RPMI8226 (cell line): ENCODE measurements at regions not wholly inside any gene's neighbourhood (a gene's known extent, or its start where the extent isn't known, plus 50 kb on each side); places are given as distances from the start of the nearest gene placed in this dataset.
"Not testable (repeated sequence)": the region's sequence is repeated elsewhere in the genome, so short reads cannot be mapped to it uniquely, and the experiment has no call there.

ENCODE experiments used
- DNase-seq: peaks from one replicate; pipeline ENCODE4 v3.0.0-alpha.2; 2015

DNA sequence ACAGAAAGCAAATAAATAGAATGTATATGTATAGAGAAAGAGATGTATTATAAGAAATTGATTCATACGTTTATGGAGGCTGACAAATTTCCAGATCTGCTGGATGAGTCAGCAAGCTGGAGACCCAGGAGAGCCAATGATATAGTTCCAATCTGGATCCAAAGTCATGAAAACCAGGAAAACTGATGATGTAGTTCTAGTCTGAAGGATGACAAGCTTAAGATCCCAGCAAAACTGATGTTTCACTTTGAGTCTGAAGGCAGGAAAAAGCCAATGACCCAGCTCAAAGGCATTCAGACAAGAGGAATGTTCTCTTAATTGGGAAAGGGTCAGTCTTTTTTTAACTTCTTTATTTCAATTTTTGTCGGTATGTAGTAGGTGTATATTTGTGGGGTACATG is 102.6 kb downstream of the LHFPL1 start:
- no peak for DNase-seq

DNA sequence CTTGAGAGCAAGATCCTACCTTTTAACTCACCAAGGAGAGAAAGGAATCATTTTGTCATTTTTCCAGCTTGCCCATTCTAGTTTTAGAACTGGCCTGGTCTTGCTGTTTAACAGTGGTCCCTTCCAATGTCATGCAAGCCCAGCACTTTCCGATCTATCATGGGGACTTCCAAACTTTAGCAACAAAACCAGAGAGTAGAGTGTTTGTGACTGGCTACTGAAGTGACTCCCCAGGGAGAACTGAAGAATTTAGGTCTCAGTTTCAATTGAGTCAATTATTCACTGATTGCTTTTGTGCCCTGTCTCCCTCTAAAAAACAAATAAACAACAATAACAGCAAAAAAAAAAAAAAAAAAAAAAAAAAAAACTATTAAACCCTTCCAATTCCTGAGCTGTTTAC is 108.3 kb downstream of the LHFPL1 start:
- DNase-seq: no peak

DNA sequence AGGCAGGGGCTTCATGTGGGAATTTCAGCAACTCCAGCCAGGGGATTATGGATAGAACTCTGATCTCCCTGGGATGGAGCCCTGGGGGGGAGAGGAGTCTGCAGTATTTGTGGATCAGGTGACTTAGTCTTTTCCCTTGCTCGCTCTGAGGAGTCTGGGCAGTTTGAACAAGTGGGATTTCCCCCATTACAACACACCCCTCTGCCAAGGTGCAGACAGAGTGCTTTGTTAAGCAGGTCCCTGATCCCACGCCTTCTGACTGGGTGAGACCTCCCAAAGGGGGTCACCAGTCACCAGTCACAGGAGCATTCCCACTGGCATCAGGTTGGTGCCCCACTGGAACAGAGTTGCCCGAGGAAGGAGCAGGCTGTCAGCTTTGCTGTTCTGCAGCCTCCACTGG is 123.9 kb downstream of the LHFPL1 start:
- no peak for DNase-seq

DNA sequence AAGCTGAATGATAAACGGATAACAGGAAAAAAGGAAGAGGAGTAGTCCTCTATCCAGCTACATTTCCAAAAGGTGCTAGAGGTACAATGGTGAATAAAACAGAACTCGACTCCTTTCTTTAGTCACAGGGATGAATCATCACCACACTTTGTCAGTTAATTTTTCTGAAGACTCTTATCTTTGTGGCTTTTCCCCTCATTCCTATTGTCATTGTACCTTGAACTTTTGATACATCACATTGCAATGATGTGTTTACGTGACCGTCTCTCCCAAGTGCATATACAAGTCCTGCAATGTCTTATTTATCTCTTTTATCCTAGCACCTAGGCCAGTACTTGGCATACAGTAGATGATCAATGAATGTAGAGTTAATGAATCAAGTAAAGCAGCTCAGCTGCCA is 134.7 kb downstream of the LHFPL1 start:
- no peak for DNase-seq

DNA sequence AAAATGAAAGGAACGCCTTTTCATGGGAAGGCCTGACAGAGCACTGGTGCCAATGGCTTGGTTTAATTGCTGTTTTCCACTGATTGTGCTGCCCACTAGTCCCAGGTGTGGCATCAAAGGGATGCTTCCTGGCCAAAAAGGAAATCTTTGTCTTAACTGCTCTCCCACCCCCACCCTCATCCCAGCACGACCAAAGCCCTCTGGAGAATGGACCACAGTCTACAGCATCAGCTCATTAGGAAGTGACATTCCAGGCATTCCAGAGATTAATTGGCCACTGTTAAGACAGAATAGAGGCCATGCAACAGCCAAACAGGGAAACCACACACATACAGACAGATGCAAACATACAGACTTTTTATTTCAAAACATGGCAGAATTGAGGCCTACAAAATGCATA is 143.2 kb downstream of the LHFPL1 start:
- no peak for DNase-seq

DNA sequence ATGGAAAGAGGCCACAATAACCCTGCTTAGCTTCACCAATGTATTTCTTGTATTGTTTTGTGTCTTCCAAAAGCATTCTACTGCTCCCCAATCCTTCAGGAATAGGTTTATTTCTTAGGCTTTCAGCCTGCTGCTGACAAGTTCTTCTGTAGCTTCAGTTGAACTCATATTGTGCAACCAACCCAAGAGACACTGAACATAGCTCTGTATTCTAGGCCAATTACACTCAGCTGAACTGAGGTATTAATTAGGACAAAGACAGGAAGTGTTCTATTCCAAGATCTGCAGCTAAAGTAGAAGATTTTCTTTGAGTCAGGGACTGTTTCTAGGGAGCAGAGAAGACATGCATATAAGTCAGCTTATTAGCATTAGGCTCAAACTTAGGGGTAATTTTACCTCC is 151.8 kb downstream of the LHFPL1 start:
- no peak for DNase-seq

DNA sequence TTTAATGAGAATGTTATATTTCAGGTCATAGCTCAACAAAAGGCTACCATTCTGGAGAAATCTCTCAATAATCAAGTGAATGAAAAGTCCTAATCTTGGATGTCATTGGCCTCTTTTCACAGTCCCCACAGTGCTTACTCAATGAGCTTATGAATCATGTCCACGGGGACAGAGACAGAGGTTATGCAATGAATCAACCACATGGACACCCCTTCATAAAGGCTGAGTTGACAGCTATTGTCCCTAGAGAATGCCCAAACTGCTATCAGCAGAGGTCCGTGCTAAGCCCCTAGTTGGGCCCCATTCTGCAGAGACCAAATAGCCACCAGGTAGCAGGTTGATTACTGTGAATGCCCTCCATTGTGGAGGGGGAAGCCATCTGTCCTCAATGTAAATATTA is 158.1 kb downstream of the LHFPL1 start:
- no peak for DNase-seq

DNA sequence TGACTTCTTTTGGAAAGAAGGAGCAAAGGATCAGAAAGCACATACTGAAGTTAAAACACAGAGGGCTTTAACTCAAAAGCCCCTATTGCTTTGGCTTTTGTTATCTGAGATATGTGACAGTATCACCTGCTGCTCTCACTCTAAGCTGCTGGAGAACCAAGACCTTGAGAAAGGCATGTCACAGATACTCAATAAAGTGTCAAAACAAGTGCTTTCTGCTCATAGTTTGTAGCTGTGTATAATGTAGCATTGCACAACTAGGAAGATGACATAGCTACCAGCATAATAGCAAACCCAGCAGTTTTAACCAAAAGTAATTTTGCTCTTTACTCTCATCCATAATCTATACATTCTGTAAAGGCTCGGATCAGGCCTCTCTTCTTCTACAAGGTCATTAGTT is 159.6 kb downstream of the LHFPL1 start:
- no peak for DNase-seq

DNA sequence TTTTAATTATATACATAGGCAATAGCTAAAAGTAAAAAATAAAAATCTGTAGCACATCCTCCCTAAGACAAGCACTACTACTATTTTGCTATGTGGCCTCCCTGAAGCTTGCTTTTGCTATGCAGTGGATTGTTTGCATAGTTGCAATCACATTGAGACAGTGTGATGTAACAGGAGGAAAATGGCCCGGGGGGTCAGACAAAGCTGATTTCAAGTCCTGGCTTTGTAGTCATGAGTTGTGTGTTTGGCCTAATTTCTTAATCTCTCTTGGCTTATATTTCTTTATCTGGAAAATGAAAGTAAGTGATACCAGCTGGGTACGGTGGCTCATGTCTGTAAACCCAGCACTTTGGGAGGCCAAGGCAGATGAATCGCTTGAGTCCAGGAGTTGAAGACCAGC is 166.6 kb downstream of the LHFPL1 start:
- DNase-seq: no peak

DNA sequence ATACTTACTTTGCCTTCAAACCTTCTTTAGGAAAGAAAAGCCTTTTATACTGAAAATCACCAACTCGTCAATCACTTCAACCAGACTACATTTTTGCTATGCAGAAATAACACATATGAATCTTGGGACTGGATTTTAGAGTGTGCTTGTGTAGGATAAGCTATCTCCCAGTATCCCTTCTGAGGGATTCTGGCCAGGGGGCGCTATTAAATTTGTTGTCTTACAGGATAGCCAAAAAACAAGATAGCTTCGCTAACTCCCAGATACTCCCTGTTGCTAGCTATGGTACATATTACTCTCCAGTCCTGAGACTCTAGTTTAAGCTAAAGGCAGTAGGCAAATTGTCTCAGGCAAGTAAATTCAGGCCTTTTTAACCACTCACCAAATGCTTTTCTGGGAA is 167.2 kb downstream of the LHFPL1 start:
- DNase-seq: peak; percentile 13

DNA sequence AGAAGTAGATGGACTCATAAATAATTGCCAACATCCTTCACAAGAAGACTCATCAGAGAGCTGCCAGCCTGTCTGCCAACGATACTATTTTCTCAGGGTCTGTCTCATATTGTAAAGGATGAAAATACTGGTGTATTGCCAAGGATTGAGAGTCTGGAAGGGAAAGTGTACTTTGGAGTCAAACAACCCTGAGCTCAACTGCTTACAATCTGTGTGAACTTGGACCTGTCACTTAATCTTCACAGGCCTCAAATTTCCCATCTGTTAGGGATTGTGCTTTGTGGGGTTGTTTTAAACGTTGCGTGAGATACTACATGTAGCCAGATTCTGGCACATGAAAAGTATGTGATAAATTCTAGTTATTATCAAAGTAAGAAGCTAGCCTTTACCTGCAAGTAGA is 169.1 kb downstream of the LHFPL1 start:
- DNase-seq: no peak

DNA sequence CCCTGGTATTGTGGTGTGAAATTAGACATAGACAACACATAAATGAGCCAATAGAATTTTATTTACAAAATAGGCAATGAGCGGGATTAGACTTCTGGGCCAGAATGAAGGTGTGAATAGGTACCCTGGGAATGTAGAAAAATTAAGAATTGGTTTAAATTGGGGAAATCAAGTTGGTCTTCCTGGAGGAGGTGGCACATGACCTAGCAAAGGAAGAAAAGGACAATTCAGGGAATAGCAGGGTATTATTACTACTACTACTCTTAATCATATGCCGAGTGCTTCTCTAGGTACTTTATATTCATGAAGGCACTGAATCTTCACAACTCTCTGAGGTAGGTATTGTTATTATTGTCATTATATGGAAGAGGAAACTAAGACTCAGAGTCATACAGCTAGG is 202.1 kb downstream of the LHFPL1 start:
- no peak for DNase-seq

DNA sequence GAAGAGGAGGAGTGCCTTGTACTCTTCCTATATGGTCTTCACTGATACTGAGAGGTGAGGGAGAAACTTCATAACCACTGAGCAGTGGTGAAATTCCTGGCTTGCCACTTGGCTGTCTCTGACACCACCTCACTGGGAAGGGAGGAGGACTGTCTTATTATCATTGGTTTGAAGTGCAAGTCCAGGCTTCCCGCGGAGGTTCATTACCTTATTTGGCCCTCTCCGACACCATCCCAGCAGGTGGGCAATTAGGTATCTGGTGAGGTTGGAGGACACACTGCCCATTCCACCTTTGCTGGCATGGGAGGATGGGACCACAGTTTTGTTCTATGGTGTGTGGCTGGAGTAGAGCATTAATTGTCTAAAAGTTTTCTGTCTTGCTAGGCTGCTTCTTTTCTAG is 206.1 kb downstream of the LHFPL1 start:
- DNase-seq: no peak

DNA sequence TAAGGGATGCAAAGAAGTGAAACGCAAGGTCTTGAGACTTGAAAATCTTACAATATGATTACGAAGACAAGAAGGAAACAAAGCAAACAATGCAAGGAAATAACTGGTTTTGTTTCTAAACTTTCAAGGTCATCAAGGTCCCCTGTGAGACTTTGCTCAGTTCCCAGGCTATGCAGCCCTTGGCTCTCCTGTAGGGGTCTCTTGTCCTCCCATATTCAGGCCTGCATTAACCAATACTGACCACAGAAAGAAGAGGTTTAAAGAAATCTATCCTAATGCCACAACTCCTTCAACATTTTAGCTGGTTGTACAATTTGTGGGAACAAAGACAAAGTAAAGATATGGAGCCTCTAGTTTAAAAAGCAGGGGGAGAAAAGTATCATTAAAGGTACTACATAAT is 209.2 kb downstream of the LHFPL1 start:
- no peak for DNase-seq

DNA sequence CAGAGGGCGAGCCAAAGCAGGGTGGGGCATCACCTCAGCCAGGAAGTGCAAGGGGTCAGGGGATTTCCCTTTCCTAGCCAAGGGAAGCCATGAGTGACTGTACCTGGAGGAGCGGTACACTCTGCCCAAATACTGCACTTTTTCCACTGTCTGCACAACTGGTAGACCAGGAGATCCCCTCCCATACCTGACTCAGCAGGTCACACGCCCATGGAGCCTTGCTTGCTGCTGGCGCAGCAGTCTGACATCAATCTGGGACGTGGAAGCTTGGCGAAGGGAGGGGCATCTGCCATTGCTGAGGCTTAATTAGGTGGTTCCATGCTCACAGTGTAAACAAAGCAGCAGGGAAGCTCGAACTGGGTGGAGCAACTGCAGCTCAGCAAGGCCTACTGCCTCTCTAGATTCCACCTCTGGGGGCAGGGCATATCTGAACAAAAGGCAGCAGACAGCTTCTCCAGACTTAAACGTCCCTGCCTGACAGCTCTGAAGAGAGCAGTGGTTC is 217.7 kb downstream of the LHFPL1 start:
- DNase-seq: peak; percentile 12

DNA sequence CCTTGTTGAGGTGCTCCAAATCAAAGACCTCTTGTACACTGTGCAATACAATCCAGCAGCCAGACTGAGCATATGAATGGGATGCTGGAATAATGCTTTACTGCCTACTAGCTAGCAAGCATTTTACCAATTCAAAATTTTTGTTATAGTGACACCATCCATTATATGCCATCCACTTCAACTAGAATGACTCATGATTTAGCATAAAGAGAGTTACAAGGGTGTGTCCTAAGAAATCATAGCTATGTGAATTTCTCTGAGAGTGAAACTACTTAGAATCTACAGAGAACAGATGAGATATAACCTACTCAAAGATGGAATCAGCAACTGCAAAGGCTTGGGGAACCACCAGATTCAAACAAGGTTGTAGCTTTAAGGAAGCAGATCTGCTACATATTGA is 221.9 kb downstream of the LHFPL1 start:
- DNase-seq: no peak

DNA sequence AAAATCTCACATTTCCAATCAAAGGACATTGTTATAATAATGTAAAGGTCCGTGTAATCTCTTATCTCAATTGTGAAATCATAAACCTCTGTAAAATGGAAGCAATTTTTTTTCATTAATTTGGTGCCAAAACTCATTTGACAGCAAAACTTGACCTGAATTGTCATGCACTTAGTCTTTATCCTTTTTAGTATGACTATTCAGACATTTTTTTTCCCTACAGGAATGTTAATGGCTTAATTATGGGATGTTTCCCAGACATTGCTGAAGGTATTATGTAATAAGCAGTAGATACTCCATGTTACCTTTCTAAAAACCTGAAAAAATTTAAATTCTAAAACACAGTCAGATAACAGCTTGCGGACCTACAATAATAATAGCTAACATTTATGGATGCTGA is 228.9 kb downstream of the LHFPL1 start:
- no peak for DNase-seq

DNA sequence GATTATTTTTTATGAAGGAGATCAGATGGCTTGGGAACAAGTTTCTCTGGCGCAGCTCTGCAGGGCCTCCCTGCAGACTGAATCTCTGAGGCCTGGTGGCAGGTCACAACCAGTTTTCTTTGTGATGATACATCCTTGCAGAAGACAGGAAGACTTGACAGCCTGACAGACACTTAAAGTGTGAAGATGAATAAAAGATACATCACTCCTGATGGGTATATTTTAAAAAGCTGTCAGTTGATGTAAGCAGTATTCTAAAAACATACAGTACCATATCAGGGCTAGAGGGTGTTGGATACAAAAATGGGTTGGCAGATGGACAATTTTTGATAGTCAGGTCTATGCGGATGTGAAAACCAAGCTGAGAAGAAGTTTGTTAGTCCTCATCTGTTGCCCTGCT is 239.5 kb downstream of the LHFPL1 start:
- no peak for DNase-seq

DNA sequence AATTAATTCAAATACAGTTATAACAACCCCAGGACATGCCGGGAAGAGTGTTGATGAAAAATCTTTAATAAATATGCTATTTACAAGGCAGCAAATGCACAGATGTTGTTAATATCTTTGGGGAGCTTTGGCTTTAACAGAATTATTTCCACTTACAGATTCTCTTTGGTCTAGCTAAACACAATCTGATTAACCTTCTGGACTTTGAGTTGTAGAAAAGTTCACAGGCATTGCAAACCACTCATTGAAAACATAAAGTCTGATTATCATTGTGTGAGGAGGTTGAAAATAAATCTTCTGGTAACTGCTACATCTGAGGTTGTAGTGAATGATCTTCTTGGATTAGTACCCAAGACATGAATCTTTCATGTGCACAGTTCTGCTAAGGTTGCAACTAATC is 255.6 kb downstream of the LHFPL1 start:
- no peak for DNase-seq

DNA sequence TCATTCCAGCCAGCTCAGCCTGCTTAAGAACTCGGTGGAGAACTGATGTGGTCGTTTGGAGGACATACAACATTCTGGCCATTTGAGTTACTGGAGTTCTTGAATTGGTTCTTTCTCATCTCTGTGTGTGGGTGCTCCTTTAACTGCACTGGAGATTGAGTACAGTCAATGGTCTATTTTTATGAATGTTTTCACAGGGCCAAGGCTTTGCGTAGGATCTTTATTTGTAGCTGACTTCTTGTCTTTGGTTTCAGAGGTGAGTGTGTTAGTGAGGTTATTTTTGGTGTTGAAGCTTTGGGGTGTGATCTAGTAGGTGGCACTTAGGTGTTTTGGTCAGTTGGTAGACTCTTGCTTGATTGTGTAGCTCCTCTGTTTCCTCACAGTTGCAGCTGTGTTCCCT is 288.4 kb downstream of the LHFPL1 start:
- DNase-seq: no peak

DNA sequence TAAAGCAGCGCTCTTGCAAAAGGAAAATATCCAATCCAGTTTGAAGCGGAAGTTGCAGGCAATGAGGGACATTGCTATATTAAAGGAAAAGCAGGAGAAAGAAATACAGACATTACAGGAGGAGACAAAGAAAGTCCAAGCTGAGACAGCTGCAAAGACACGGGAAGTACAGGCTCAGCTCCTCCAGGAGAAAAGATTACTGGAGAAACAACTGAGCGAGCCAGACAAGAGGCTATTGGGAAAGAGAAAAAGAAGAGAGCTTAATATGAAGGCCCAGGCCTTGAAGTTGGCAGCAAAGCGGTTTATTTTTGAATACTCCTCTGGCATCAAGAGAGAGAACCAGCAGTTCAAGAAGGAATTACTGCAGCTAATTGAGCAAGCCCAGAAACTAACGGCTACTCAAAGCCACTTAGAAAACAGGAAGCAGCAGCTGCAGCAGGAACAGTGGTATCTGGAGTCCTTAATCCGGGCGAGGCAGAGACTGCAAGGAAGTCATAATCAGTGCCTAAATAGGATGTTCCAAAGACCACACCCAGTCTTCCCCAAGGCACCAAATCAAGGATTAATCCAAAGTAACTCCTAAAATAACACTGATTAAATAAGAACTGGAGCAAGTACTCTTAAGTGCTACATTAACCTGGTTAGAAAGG is 298.0 kb downstream of the LHFPL1 start:
- not testable (repeated sequence) for DNase-seq

DNA sequence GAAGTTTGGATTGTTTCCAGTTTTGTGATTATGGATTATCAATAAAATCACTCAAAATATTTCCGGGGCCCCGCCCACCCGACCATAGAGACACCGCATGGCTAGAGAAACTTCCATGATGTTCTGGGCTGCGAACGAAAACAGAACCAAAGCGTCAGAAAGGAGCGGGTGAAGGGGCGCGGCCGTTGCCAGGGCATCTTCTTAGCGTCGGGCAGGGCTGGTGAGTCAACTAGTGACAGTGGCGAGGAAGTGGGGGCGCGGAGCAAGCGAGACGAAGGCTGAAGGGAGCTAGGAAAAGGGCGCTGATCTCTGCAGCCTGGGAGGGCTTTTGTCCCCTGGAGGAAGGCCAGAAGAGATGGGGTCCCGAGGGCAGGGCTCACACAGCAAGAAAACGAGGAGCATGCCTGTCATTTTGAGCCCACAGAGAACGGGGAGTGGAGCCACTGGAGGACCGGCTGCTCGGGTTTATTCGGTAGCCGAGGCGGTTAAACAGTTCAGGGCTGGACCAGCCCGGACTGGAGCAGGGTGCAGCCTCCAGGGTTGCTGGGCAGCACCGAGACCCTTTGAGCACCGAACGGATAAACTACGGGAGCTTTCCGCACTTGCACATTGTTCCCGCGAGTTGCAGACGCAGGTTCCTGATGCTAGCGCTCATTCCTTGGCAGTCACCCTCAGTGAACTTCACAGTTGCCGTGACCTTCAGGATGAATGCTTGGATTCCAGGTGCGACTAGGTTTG is 298.1 kb upstream of the TRPC5 start:
- DNase-seq: no peak

DNA sequence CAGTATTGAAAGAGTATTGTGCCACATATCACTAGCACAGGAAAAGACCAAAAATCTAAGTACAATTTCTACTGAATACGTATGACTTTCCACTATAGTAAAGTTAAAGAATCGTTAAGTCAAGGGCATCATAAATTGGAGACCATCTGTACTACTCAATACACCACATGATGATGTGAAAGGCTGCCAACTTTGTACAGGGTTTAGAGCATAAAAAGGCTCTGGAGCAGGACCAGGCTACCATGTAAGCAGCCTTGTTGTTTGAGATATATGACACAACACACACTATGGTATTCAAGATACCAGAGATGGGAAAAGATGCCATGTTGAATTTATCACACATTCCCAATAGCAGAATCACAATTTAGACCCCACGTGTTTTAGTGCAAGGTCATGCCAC is 294.9 kb upstream of the TRPC5 start:
- no peak for DNase-seq

DNA sequence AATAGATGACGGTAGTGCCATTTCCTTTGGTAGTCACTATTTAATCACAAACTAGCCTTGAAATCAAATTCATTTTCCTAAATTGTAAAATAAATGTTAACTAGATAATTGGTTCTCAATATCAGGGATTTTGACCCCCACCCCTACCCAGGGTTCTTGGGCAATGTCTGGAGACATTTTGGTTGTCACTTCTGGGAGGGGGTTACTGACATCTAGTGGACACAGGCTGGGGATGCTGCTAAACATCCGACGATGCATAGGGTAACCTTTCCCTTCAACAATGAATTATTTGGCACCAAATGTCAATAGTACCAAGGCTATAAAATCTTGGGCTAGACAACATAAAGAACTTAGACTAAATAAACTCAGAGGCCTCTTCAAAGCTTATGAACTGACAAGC is 285.8 kb upstream of the TRPC5 start:
- peak; percentile 3 for DNase-seq

DNA sequence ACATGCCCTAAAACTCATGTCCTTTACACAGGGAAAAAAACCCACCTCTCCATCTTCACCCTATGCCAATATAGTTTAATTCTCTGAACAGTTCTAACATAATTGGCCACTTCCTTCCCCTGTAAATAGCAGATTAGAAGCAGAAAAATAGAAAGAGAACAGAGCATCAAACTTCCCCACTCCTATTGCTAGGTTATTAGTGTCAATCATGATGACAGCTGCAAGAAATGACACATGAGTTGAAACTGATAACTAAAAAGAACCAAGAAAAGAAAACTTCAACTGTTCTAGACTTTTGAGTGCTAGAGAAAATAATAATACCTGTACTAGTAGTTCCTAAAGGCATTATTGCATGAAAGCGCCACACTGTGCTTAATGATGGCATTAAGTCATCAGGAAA is 284.5 kb upstream of the TRPC5 start:
- DNase-seq: no peak
